Memory B cell (primary cell): ENCODE measurements at regions not wholly inside any gene's neighbourhood (a gene's known extent, or its start where the extent isn't known, plus 50 kb on each side); places are given as distances from the start of the nearest gene placed in this dataset.
"Not testable (repeated sequence)": the region's sequence is repeated elsewhere in the genome, so short reads cannot be mapped to it uniquely, and the experiment has no call there.

Source experiments
- ATAC-seq: fragments of 150-1000 bp; cut with Tn5 transposase; 2 replicates; pipeline ENCODE4 v1.10.0; 2021; ENCODE audit warnings: low read depth, mild to moderate bottlenecking, moderate library complexity
- DNase-seq, 2 donors: peaks; one replicate each; pipeline ENCODE4 v3.0.0; 2022; ENCODE audit warnings: low spot score in 2 of 2
- H3K27ac Mint-ChIP-seq: one replicate; pipeline ENCODE4 v1.8.0; 2022; ENCODE audit warnings: mild to moderate bottlenecking, moderate library complexity, mixed read lengths
- H3K27me3 Mint-ChIP-seq: one replicate; pipeline ENCODE4 v1.8.0; 2022; ENCODE audit warnings: mixed read lengths
- H3K36me3 Mint-ChIP-seq: one replicate; pipeline ENCODE4 v1.8.0; 2022; ENCODE audit warnings: mild to moderate bottlenecking, mixed read lengths
- H3K4me1 Mint-ChIP-seq: one replicate; pipeline ENCODE4 v1.8.0; 2022; ENCODE audit warnings: mixed read lengths
- H3K4me3 Mint-ChIP-seq: one replicate; pipeline ENCODE4 v1.8.0; 2022; ENCODE audit warnings: mild to moderate bottlenecking, moderate library complexity, mixed read lengths
- H3K9me3 Mint-ChIP-seq: one replicate; pipeline ENCODE4 v1.8.0; 2022; ENCODE audit warnings: mixed read lengths

DNA sequence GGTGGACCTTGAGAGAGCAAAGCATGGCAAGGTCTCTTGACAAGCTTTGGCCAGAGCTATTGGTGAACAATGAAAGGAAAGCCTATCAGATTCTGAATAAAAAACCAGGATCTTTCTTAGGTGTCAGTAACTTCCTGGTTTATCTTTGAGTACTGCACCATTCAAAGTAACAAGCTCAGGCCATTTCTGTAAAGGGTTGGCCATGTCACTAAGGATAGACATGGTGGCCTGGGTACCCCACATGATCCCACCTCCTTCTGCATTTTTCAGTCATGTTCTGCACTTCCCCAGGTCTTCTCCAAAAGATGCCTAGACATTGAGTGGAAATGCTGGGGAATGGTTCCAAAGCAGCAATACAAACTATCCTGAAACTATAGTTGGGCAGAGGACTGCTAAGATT is 242.0 kb downstream of the ARHGAP12 start:
- no peaks in the 10 kb centered on the region for H3K4me1 Mint-ChIP-seq
- DNase-seq: no peak
- no peak overlapping the region for H3K27ac Mint-ChIP-seq
- no peaks in the 10 kb centered on the region for H3K27me3 Mint-ChIP-seq
- H3K4me3 Mint-ChIP-seq: no peak overlapping the region
- peaks cover 23% of the 10 kb centered on the region for H3K9me3 Mint-ChIP-seq
- peaks cover 5% of the 10 kb centered on the region for H3K36me3 Mint-ChIP-seq
- no peak for ATAC-seq

GRCh38 chr10:31683682-31684081 is 244.9 kb downstream of the ARHGAP12 start:
- Mint-ChIP-seq H3K27me3 (no peaks in the 10 kb centered on the region), H3K9me3 (peaks cover 16% of the 10 kb centered on the region), H3K36me3 (peaks cover 3% of the 10 kb centered on the region), H3K27ac (no peak overlapping the region), H3K4me3 (no peak overlapping the region), H3K4me1 (no peaks in the 10 kb centered on the region)
- ATAC-seq: no peak
- no peak for DNase-seq

GRCh38 chr10:31679936-31680335 is 248.7 kb downstream of the ARHGAP12 start:
- ATAC-seq: no peak
- H3K4me1 Mint-ChIP-seq: no peaks in the 10 kb centered on the region
- peaks cover 16% of the 10 kb centered on the region for H3K9me3 Mint-ChIP-seq
- peaks cover 3% of the 10 kb centered on the region for H3K36me3 Mint-ChIP-seq
- no peak for DNase-seq
- no peaks in the 10 kb centered on the region for H3K27me3 Mint-ChIP-seq
- no peak overlapping the region for H3K27ac Mint-ChIP-seq
- no peak overlapping the region for H3K4me3 Mint-ChIP-seq

DNA sequence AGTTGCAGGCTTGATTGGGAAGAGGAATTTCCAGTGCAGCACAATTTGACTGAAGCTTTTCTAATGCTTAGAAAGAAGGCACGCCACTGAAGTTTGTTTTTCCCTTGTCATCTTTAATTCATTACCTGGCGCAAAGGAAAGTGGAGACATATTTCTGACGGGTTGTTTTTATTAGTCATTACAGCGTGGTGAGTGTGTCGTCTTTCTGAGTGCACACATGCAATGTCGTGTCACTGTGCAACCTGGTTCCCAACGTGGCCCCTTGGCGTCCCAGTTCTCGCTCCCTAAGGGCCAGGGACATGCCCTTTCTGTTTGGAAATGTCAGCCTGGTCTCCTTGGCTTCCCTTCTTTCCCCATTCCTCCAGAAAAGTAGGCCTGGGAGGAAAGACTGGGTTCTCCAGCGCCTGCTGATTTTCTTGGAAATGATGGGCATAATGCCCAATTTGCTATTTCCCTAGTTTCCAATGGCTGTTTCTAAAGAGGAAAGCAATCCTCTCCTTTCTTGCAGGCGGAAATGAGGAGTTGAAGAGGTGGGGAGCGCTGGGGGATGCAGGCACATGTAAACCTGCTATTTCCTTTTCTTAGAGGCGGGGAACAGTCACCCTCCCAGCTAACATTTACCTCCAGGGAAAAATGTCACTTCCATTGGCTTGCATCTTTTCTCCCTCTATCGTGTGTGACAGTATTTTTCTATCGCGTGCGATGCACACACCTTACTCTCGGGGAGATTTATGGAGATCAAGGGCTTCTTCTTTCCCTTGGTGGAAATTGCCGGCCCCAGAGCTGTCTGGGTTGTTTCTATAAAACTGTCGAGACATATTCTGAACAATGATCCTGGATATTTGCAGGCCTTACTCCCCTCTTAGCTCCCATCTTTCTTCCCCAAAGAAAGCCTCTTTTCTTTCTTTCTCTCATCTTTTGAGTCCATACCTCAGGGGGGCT is 249.8 kb downstream of the ARHGAP12 start:
- DNase-seq (no peak), ATAC-seq (no peak)
- Mint-ChIP-seq H3K4me1 (no peaks in the 10 kb centered on the region), H3K27me3 (no peaks in the 10 kb centered on the region), H3K36me3 (peaks cover 3% of the 10 kb centered on the region), H3K4me3 (no peak overlapping the region), H3K9me3 (peaks cover 16% of the 10 kb centered on the region), H3K27ac (no peak overlapping the region)

- Mint-ChIP-seq H3K36me3 (no peaks in the 10 kb centered on the region), H3K9me3 (peaks cover 14% of the 10 kb centered on the region), H3K27ac (no peak overlapping the region), H3K4me1 (no peaks in the 10 kb centered on the region), H3K4me3 (no peak overlapping the region), H3K27me3 (peaks cover 4% of the 10 kb centered on the region)
- DNase-seq (no peak), ATAC-seq (no peak)
Observed at GRCh38 chr10:31678139-31678536, 250.5 kb downstream of the ARHGAP12 start.

GRCh38 chr10:31677195-31678138 is 251.2 kb downstream of the ARHGAP12 start:
- DNase-seq (no peak), ATAC-seq (no peak)
- peaks cover 4% of the 10 kb centered on the region for H3K27me3 Mint-ChIP-seq
- peaks cover 11% of the 10 kb centered on the region for H3K9me3 Mint-ChIP-seq
- no peaks in the 10 kb centered on the region for H3K36me3 Mint-ChIP-seq
- H3K4me3 Mint-ChIP-seq: no peak overlapping the region
- no peak overlapping the region for H3K27ac Mint-ChIP-seq
- no peaks in the 10 kb centered on the region for H3K4me1 Mint-ChIP-seq

DNA sequence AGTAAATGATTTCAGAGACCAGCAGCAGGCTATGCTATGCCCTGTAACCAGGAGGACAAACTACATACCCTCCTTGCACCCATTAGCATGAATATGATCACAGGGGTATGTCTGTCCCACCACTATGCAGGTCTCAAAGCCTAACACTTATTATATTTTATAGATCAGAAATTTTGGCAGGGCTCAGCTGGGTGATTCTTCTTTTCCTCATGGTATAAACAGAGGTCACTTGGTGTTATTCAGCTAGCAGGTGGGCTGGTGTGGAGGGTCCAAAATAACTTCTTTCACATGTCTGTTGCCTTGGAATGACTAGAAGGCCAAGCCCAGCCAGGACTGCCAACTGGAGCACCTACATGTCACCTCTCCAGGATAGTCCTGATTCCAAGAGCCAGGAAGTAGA is 252.9 kb downstream of the ARHGAP12 start:
- Mint-ChIP-seq H3K27ac (no peak overlapping the region), H3K36me3 (peaks cover 5% of the 10 kb centered on the region), H3K4me3 (no peak overlapping the region), H3K4me1 (no peaks in the 10 kb centered on the region), H3K9me3 (peaks cover 13% of the 10 kb centered on the region), H3K27me3 (peaks cover 8% of the 10 kb centered on the region)
- DNase-seq (no peak), ATAC-seq (no peak)

- no peak overlapping the region for H3K27ac Mint-ChIP-seq
- H3K9me3 Mint-ChIP-seq: peaks cover 12% of the 10 kb centered on the region
- no peaks in the 10 kb centered on the region for H3K4me1 Mint-ChIP-seq
- no peak for DNase-seq
- no peak for ATAC-seq
- H3K4me3 Mint-ChIP-seq: no peak overlapping the region
- H3K36me3 Mint-ChIP-seq: peaks cover 5% of the 10 kb centered on the region
- peaks cover 10% of the 10 kb centered on the region for H3K27me3 Mint-ChIP-seq
Observed at GRCh38 chr10:31669357-31669756, 259.3 kb downstream of the ARHGAP12 start.

GRCh38 chr10:31668326-31668725 is 260.3 kb downstream of the ARHGAP12 start:
- no peak overlapping the region for H3K27ac Mint-ChIP-seq

GRCh38 chr10:31665764-31666279 is 262.8 kb downstream of the ARHGAP12 start:
- ATAC-seq, DNase-seq, H3K27me3 Mint-ChIP-seq, H3K36me3 Mint-ChIP-seq, H3K9me3 Mint-ChIP-seq, H3K27ac Mint-ChIP-seq, H3K4me1 Mint-ChIP-seq, H3K4me3 Mint-ChIP-seq: not testable (repeated sequence)

More at GRCh38 chr10:31668326-31668725, 260.3 kb downstream of the ARHGAP12 start:
- peaks cover 7% of the 10 kb centered on the region for H3K9me3 Mint-ChIP-seq
- H3K4me3 Mint-ChIP-seq: no peak overlapping the region
- no peak for DNase-seq
- H3K36me3 Mint-ChIP-seq: peaks cover 5% of the 10 kb centered on the region
- no peaks in the 10 kb centered on the region for H3K4me1 Mint-ChIP-seq
- H3K27me3 Mint-ChIP-seq: peaks cover 7% of the 10 kb centered on the region
- no peak for ATAC-seq

GRCh38 chr10:31664803-31665202 is 263.8 kb downstream of the ARHGAP12 start:
- no peak overlapping the region for H3K27ac Mint-ChIP-seq
- no peak for DNase-seq
- H3K4me3 Mint-ChIP-seq: no peak overlapping the region
- no peak for ATAC-seq
- peaks cover 2% of the 10 kb centered on the region for H3K27me3 Mint-ChIP-seq
- no peaks in the 10 kb centered on the region for H3K9me3 Mint-ChIP-seq
- H3K36me3 Mint-ChIP-seq: no peaks in the 10 kb centered on the region
- no peaks in the 10 kb centered on the region for H3K4me1 Mint-ChIP-seq

DNA sequence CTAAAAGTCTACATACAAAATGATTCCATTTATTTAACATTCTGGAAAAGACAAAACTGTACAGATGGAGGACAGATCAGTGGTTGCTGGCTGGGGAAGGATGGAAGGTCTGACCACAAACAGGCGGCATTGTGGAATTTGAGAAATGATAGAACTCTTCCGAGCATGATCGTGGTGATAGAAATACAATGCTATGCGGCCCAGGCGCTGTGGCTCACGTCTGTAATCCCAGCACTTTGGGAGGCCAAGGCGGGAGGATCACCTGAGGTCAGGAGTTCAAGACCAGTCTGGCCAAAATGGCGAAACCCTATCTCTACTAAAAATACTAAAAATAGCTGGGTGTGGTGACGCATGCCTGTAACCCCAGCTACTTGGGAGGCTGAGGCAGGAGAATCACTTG is 264.6 kb downstream of the ARHGAP12 start:
- H3K4me1 Mint-ChIP-seq, H3K4me3 Mint-ChIP-seq, DNase-seq, H3K27ac Mint-ChIP-seq, ATAC-seq, H3K9me3 Mint-ChIP-seq, H3K36me3 Mint-ChIP-seq, H3K27me3 Mint-ChIP-seq: not testable (repeated sequence)

DNA sequence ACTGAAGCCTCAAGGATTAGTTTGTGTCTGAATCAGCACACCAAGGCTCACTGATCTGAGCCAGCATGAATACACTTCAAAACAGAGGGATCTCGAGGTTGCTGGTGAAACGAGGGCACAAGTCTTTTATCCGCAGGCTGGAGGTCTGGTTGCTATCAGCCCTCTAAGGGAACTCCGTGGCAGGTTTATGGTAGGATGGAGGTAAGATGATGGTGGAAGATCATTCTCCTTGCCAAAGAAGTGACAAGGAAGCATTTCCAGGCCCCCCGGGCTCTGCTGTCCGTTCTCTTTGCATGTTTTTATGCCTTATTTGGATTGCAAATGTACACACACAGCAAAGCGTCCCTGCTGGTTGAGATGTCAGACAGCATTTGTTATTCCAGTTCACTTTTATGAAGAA is 268.3 kb downstream of the ARHGAP12 start:
- Mint-ChIP-seq H3K4me1 (no peaks in the 10 kb centered on the region), H3K9me3 (no peaks in the 10 kb centered on the region), H3K27me3 (peaks cover 4% of the 10 kb centered on the region), H3K36me3 (no peaks in the 10 kb centered on the region), H3K27ac (no peak overlapping the region), H3K4me3 (no peak overlapping the region)
- ATAC-seq: no peak
- DNase-seq: no peak

- Mint-ChIP-seq H3K9me3 (no peaks in the 10 kb centered on the region), H3K27me3 (peaks cover 4% of the 10 kb centered on the region), H3K4me3 (no peak overlapping the region), H3K27ac (no peak overlapping the region), H3K36me3 (no peaks in the 10 kb centered on the region), H3K4me1 (no peaks in the 10 kb centered on the region)
- ATAC-seq (no peak), DNase-seq (no peak)
Observed at GRCh38 chr10:31659665-31660064, 269.0 kb downstream of the ARHGAP12 start.
